Suprapubic skin (tissue), 4 donors: ENCODE measurements at regions not wholly inside any gene's neighbourhood (a gene's known extent, or its start where the extent isn't known, plus 50 kb on each side); places are given as distances from the start of the nearest gene placed in this dataset.

Experiments used
- DNase-seq, 2 donors: peaks; one replicate each; pipeline ENCODE4 v3.0.0-alpha.2; 2019; ENCODE audit warnings: low spot score in 2 of 2
- H3K27ac ChIP-seq: fragments of 200-600 bp; sonication (generic); one replicate; pipeline ENCODE4 v1.5.1; 2019
- H3K27me3 ChIP-seq: fragments of 200-600 bp; sonication (generic); one replicate; pipeline ENCODE4 v1.5.1; 2019
- H3K36me3 ChIP-seq: fragments of 200-600 bp; sonication (generic); one replicate; pipeline ENCODE4 v1.5.1; 2019
- H3K4me1 ChIP-seq: fragments of 200-600 bp; sonication (generic); one replicate; pipeline ENCODE4 v1.5.1; 2019
- H3K4me3 ChIP-seq: fragments of 200-600 bp; sonication (generic); one replicate; pipeline ENCODE4 v1.5.1; 2019; ENCODE audit warnings: mild to moderate bottlenecking
- H3K9me3 ChIP-seq: fragments of 200-600 bp; sonication (generic); one replicate; pipeline ENCODE4 v1.5.1; 2019
- CTCF ChIP-seq, 2 donors: fragments of 200-600 bp in 1 of 2; fragments of 450-650 bp in 1 of 2; sonication (generic) in 1 of 2; IDR thresholded peaks; one replicate each; pipeline ENCODE4 v1.5.1; 2016 to 2019; ENCODE audit warnings: antibody characterized with exemption in 2 of 2, mild to moderate bottlenecking in 1 of 2, moderate library complexity in 1 of 2
- EP300 ChIP-seq: sonication (generic); formaldehyde crosslinking; IDR thresholded peaks from one replicate; pipeline ENCODE4 v1.6.1; 2017; ENCODE audit warnings: antibody characterized with exemption
- POLR2A ChIP-seq, 2 donors: fragments of 450-650 bp; IDR thresholded peaks; one replicate each; pipeline ENCODE4 v1.6.1; 2017; ENCODE audit warnings: antibody characterized with exemption in 2 of 2, mild to moderate bottlenecking in 2 of 2, moderate library complexity in 2 of 2
- POLR2AphosphoS5 ChIP-seq, 3 donors: sonication (generic); formaldehyde crosslinking; IDR thresholded peaks; one replicate each; pipeline ENCODE4 v1.6.1; 2017; ENCODE audit warnings: antibody characterized with exemption in 3 of 3
- WGBS: methylation state at CpG from one replicate; pipeline ENCODE4 v1.1.5; 2018; 5-methylcytosine and 5-hydroxymethylcytosine counted together

DNA sequence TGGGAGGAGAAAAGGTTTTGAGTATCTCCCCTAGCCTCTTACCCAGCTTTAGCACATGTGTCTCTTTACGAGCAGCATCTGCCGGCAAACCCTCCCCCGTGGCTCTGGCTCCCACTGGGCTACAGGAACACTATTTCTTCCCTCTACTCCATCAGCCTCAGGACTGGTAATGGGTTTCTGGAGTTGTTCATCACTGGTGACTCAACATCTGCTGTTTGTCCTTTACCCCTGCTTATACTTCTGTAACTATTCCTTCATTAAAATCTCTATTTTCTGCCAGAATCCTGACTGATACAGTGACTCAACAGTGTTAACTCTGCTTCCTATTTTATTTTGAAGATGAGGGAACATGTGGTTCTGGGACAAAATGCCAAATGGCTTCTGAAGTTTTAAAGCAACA lies 437.3 kb upstream of the HTR2A start:
- Histone ChIP-seq H3K27me3 (no peaks in the 10 kb centered on the region), H3K36me3 (no peaks in the 10 kb centered on the region), H3K4me1 (no peaks in the 10 kb centered on the region), H3K27ac (peak overlapping the region; percentile 56), H3K9me3 (no peaks in the 10 kb centered on the region), H3K4me3 (no peak overlapping the region)
- peak in 1 of 2 donors; percentile 69 for DNase-seq
- 55% methylated on average over 3 of the region's 3 CpGs for WGBS
- no peak for TF ChIP-seq POLR2AphosphoS5 (IDR thresholded peaks at IDR 0.05)
- TF ChIP-seq EP300 = no peak
- no peak for TF ChIP-seq CTCF (IDR thresholded peaks at IDR 0.05)
- no peak for TF ChIP-seq POLR2A (IDR thresholded peaks at IDR 0.05)

DNA sequence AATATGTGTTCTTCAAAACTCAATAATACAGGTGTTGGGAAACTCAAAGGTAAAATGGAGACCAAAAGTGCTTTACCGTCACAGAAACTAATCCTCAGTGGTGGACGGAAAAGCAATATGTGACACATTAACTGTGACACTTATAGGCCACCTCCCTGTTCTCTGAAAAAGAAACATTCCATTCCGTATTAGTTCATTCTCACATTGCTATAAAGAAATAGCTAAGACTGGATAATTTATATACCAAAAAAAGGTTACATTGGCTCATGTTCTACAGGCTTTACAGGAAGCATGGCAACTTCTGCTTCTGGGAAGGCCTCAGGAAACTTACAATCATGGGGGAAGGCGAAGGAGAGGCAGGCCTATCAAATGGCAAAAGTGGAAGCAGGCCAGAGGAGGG lies 435.3 kb upstream of the HTR2A start:
- WGBS = 59% methylated on average over 4 of the region's 4 CpGs
- Histone ChIP-seq H3K27ac (no peak overlapping the region), H3K9me3 (no peaks in the 10 kb centered on the region)

GRCh38 chr13:47330031-47330430 lies 433.2 kb upstream of the HTR2A start:
- Histone ChIP-seq H3K27me3 (no peaks in the 10 kb centered on the region), H3K4me1 (no peaks in the 10 kb centered on the region), H3K27ac (no peak overlapping the region), H3K36me3 (no peaks in the 10 kb centered on the region), H3K9me3 (no peaks in the 10 kb centered on the region), H3K4me3 (no peak overlapping the region)
- WGBS = 68% methylated on average over 6 of the region's 6 CpGs
- TF ChIP-seq EP300 (no peak), POLR2AphosphoS5 (IDR thresholded peaks at IDR 0.05) (no peak), CTCF (IDR thresholded peaks at IDR 0.05) (no peak), POLR2A (IDR thresholded peaks at IDR 0.05) (no peak)
- no peak for DNase-seq

More for the DNA sequence above, 435.3 kb upstream of the HTR2A start:
- Histone ChIP-seq H3K36me3 (no peaks in the 10 kb centered on the region), H3K4me1 (no peaks in the 10 kb centered on the region), H3K27me3 (no peaks in the 10 kb centered on the region), H3K4me3 (no peak overlapping the region)
- TF ChIP-seq POLR2A (IDR thresholded peaks at IDR 0.05) (no peak), EP300 (no peak), POLR2AphosphoS5 (IDR thresholded peaks at IDR 0.05) (no peak), CTCF (IDR thresholded peaks at IDR 0.05) (no peak)
- no peak for DNase-seq

DNA sequence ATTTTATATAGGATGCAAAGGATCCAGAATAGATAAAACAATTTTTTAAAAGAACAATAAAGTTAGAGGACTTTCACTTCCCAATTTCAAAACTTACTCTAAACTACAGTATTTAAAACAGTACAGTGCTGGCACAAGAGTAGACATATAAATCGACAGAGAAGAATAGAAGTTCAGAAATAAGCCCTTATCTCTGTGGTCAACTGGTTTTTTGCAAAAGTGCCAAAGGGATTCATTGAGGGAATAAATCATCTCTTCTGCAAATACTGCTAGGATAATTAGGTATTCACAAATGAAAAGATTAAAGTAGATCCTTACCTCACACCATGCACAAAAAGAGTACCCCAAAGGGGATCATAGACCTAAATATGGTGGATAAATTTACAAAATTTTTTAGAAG lies 431.0 kb upstream of the HTR2A start:
- TF ChIP-seq POLR2AphosphoS5 (IDR thresholded peaks at IDR 0.05) (no peak), EP300 (no peak)
- H3K27ac ChIP-seq = no peak overlapping the region
- WGBS = 81% methylated on average over 1 of the region's 1 CpG
- no peaks in the 10 kb centered on the region for H3K4me1 ChIP-seq
- no peaks in the 10 kb centered on the region for H3K36me3 ChIP-seq
- no peaks in the 10 kb centered on the region for H3K27me3 ChIP-seq
- DNase-seq = no peak
- H3K4me3 ChIP-seq = no peak overlapping the region
- no peaks in the 10 kb centered on the region for H3K9me3 ChIP-seq

DNA sequence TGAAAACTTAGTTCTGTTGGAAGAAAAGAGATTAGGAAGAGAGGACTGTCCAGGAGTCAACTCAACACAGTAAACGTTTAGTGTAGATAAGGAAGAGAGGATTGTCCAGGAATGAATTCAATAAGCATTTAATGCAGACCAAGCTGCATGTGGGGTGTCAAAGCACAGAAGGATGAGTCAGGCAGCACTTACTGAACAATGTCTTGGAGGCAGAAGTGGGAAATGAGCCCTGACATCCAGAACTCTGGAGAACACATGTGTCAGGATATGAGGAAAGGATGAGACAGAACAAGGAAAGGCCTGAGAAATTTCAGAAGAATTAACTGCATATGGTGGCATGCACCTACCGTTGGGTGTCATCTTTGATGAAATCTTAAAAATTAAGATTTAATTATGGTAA lies 429.2 kb upstream of the HTR2A start:
- WGBS = 61% methylated on average over 2 of the region's 2 CpGs
- DNase-seq = no peak
- TF ChIP-seq EP300 (no peak), POLR2A (IDR thresholded peaks at IDR 0.05) (no peak), CTCF (IDR thresholded peaks at IDR 0.05) (no peak), POLR2AphosphoS5 (IDR thresholded peaks at IDR 0.05) (no peak)

GRCh38 chr13:47317356-47317755 lies 420.5 kb upstream of the HTR2A start:
- H3K36me3 ChIP-seq = no peaks in the 10 kb centered on the region
- no peaks in the 10 kb centered on the region for H3K4me1 ChIP-seq
- no peak for DNase-seq
- no peaks in the 10 kb centered on the region for H3K27me3 ChIP-seq
- no peak overlapping the region for H3K4me3 ChIP-seq
- no peaks in the 10 kb centered on the region for H3K9me3 ChIP-seq
- WGBS = 63% methylated on average over 3 of the region's 3 CpGs
- TF ChIP-seq EP300 = no peak
- no peak for TF ChIP-seq CTCF (IDR thresholded peaks at IDR 0.05)
- TF ChIP-seq POLR2AphosphoS5 (IDR thresholded peaks at IDR 0.05) = no peak
- no peak for TF ChIP-seq POLR2A (IDR thresholded peaks at IDR 0.05)
- no peak overlapping the region for H3K27ac ChIP-seq

More for the DNA sequence above, 429.2 kb upstream of the HTR2A start:
- H3K27me3 ChIP-seq = no peaks in the 10 kb centered on the region
- no peak overlapping the region for H3K4me3 ChIP-seq
- H3K9me3 ChIP-seq = no peaks in the 10 kb centered on the region
- H3K27ac ChIP-seq = no peak overlapping the region
- no peaks in the 10 kb centered on the region for H3K4me1 ChIP-seq
- no peaks in the 10 kb centered on the region for H3K36me3 ChIP-seq
